Activated T-cell treated with anti-CD3 and anti-CD28 coated beads, Interleukin-2, amount 50 U/mL, for 72 hours (primary cell): ENCODE measurements at regions not wholly inside any gene's neighbourhood (a gene's known extent, or its start where the extent isn't known, plus 50 kb on each side); places are given as distances from the start of the nearest gene placed in this dataset.

Experiments used
- ATAC-seq, 2 donors: fragments of 150-1000 bp; cut with Tn5 transposase; replicated peaks in 1 of 2; 2 replicates each; pipeline ENCODE4 v1.10.0; 2021; ENCODE audit warnings: moderate library complexity in 2 of 2, mild to moderate bottlenecking in 1 of 2
- DNase-seq, 2 donors: peaks; one replicate each; pipeline ENCODE4 v3.0.0; 2021 to 2022; ENCODE audit warnings: mixed read lengths in 1 of 2
- H3K27ac Mint-ChIP-seq: one replicate; pipeline ENCODE4 v1.8.0; 2022; ENCODE audit warnings: mild to moderate bottlenecking, moderate library complexity, mixed read lengths
- H3K27me3 Mint-ChIP-seq: one replicate; pipeline ENCODE4 v1.8.0; 2022; ENCODE audit warnings: low read depth, mixed read lengths
- H3K36me3 Mint-ChIP-seq, 2 donors: one replicate each; pipeline ENCODE4 v1.8.0; 2022; ENCODE audit warnings: mixed read lengths in 2 of 2, mild to moderate bottlenecking in 1 of 2; ENCODE audit not compliant: insufficient read depth in 2 of 2
- H3K4me1 Mint-ChIP-seq: one replicate; pipeline ENCODE4 v1.8.0; 2022; ENCODE audit warnings: low read depth, mixed read lengths
- H3K4me3 Mint-ChIP-seq, 2 donors: one replicate each; pipeline ENCODE4 v1.8.0; 2022; ENCODE audit warnings: mild to moderate bottlenecking in 2 of 2, mixed read lengths in 2 of 2, moderate library complexity in 2 of 2
- H3K9me3 Mint-ChIP-seq, 2 donors: one replicate each; pipeline ENCODE4 v1.8.0; 2022; ENCODE audit warnings: mixed read lengths in 2 of 2

- Mint-ChIP-seq H3K27ac (no peak overlapping the region), H3K36me3 (peaks cover 19 to 27% of the 10 kb centered on the region in 2 donors), H3K4me1 (no peaks in the 10 kb centered on the region), H3K9me3 (peaks cover 18 to 19% of the 10 kb centered on the region in 2 donors), H3K27me3 (no peaks in the 10 kb centered on the region), H3K4me3 (no peak overlapping the region)
- no peak for ATAC-seq
- DNase-seq = no peak
These were observed 500.5 kb downstream of the TMEM232 start for GRCh38 chr5:110225949-110226348.

- H3K27ac Mint-ChIP-seq = no peak overlapping the region
- no peak for DNase-seq
- H3K4me1 Mint-ChIP-seq = no peaks in the 10 kb centered on the region
- no peak overlapping the region for H3K4me3 Mint-ChIP-seq
- no peak for ATAC-seq
- H3K36me3 Mint-ChIP-seq = no peaks in the 10 kb centered on the region
- H3K9me3 Mint-ChIP-seq = peaks cover 0 to 1% of the 10 kb centered on the region in 2 donors
- H3K27me3 Mint-ChIP-seq = no peaks in the 10 kb centered on the region
These were observed 486.7 kb downstream of the TMEM232 start for GRCh38 chr5:110239786-110240185.

- Mint-ChIP-seq H3K27me3 (no peaks in the 10 kb centered on the region), H3K4me1 (no peaks in the 10 kb centered on the region), H3K4me3 (no peak overlapping the region), H3K36me3 (no peaks in the 10 kb centered on the region), H3K27ac (no peak overlapping the region), H3K9me3 (peaks cover 0 to 1% of the 10 kb centered on the region in 2 donors)
- ATAC-seq (no peak), DNase-seq (no peak)
These were observed 483.5 kb downstream of the TMEM232 start for GRCh38 chr5:110242950-110243349.

- ATAC-seq (no peak), DNase-seq (no peak)
- H3K36me3 Mint-ChIP-seq = no peaks in the 10 kb centered on the region
- H3K9me3 Mint-ChIP-seq = no peaks in the 10 kb centered on the region
- H3K27ac Mint-ChIP-seq = no peak overlapping the region
- no peak overlapping the region for H3K4me3 Mint-ChIP-seq
- H3K4me1 Mint-ChIP-seq = no peaks in the 10 kb centered on the region
- H3K27me3 Mint-ChIP-seq = peaks cover 6% of the 10 kb centered on the region
These were observed 477.6 kb downstream of the TMEM232 start for GRCh38 chr5:110248921-110249320.

- ATAC-seq (no peak), DNase-seq (no peak)
- Mint-ChIP-seq H3K27ac (no peak overlapping the region), H3K4me3 (no peak overlapping the region), H3K27me3 (peaks cover 6% of the 10 kb centered on the region), H3K4me1 (no peaks in the 10 kb centered on the region), H3K36me3 (no peaks in the 10 kb centered on the region), H3K9me3 (no peaks in the 10 kb centered on the region)
These were observed 476.1 kb downstream of the TMEM232 start for GRCh38 chr5:110250355-110250754.

- DNase-seq = no peak
- no peak overlapping the region for H3K4me3 Mint-ChIP-seq
- H3K27ac Mint-ChIP-seq = no peak overlapping the region
- H3K36me3 Mint-ChIP-seq = no peaks in the 10 kb centered on the region
- no peaks in the 10 kb centered on the region for H3K9me3 Mint-ChIP-seq
- no peak for ATAC-seq
- peaks cover 6% of the 10 kb centered on the region for H3K27me3 Mint-ChIP-seq
- no peaks in the 10 kb centered on the region for H3K4me1 Mint-ChIP-seq
These were observed 475.7 kb downstream of the TMEM232 start for GRCh38 chr5:110250755-110251154.

GRCh38 chr5:110251366-110251765 lies 475.1 kb downstream of the TMEM232 start:
- Mint-ChIP-seq H3K36me3 (no peaks in the 10 kb centered on the region), H3K27me3 (peaks cover 6% of the 10 kb centered on the region), H3K4me1 (no peaks in the 10 kb centered on the region), H3K4me3 (no peak overlapping the region), H3K27ac (no peak overlapping the region), H3K9me3 (no peaks in the 10 kb centered on the region)
- DNase-seq = no peak
- no peak for ATAC-seq

GRCh38 chr5:110255194-110255593 lies 471.3 kb downstream of the TMEM232 start:
- no peaks in the 10 kb centered on the region for H3K9me3 Mint-ChIP-seq
- H3K4me3 Mint-ChIP-seq = no peak overlapping the region
- no peak overlapping the region for H3K27ac Mint-ChIP-seq
- peaks cover 6% of the 10 kb centered on the region for H3K27me3 Mint-ChIP-seq
- DNase-seq (no peak), ATAC-seq (no peak)
- no peaks in the 10 kb centered on the region for H3K36me3 Mint-ChIP-seq
- no peaks in the 10 kb centered on the region for H3K4me1 Mint-ChIP-seq

- H3K9me3 Mint-ChIP-seq = no peaks in the 10 kb centered on the region
- no peak overlapping the region for H3K4me3 Mint-ChIP-seq
- no peaks in the 10 kb centered on the region for H3K4me1 Mint-ChIP-seq
- ATAC-seq = no peak
- DNase-seq = no peak
- peaks cover 6% of the 10 kb centered on the region for H3K27me3 Mint-ChIP-seq
- no peaks in the 10 kb centered on the region for H3K36me3 Mint-ChIP-seq
- H3K27ac Mint-ChIP-seq = no peak overlapping the region
These were observed 470.2 kb downstream of the TMEM232 start for GRCh38 chr5:110256298-110256697.

GRCh38 chr5:110257971-110258370 lies 468.5 kb downstream of the TMEM232 start:
- DNase-seq (no peak), ATAC-seq (no peak)
- Mint-ChIP-seq H3K9me3 (no peaks in the 10 kb centered on the region), H3K4me3 (no peak overlapping the region), H3K27ac (no peak overlapping the region), H3K36me3 (no peaks in the 10 kb centered on the region), H3K4me1 (no peaks in the 10 kb centered on the region), H3K27me3 (no peaks in the 10 kb centered on the region)

- no peak overlapping the region for H3K4me3 Mint-ChIP-seq
These were observed 467.8 kb downstream of the TMEM232 start for GRCh38 chr5:110258460-110259216.

GRCh38 chr5:110262749-110263148 lies 463.7 kb downstream of the TMEM232 start:
- H3K27me3 Mint-ChIP-seq = no peaks in the 10 kb centered on the region
- DNase-seq (no peak), ATAC-seq (no peak)
- H3K27ac Mint-ChIP-seq = no peak overlapping the region
- H3K4me1 Mint-ChIP-seq = no peaks in the 10 kb centered on the region
- no peak overlapping the region for H3K4me3 Mint-ChIP-seq
- H3K36me3 Mint-ChIP-seq = no peaks in the 10 kb centered on the region
- H3K9me3 Mint-ChIP-seq = peaks cover 2% of the 10 kb centered on the region in 2 donors

More at GRCh38 chr5:110258460-110259216, 467.8 kb downstream of the TMEM232 start:
- Mint-ChIP-seq H3K9me3 (peaks cover 0 to 2% of the 10 kb centered on the region in 2 donors), H3K36me3 (no peaks in the 10 kb centered on the region), H3K27ac (no peak overlapping the region), H3K4me1 (no peaks in the 10 kb centered on the region), H3K27me3 (no peaks in the 10 kb centered on the region)
- ATAC-seq (peak; percentile 27 to 42), DNase-seq (no peak)

- no peaks in the 10 kb centered on the region for H3K36me3 Mint-ChIP-seq
These were observed 461.8 kb downstream of the TMEM232 start for GRCh38 chr5:110264661-110265060.

GRCh38 chr5:110265162-110265561 lies 461.3 kb downstream of the TMEM232 start:
- H3K4me3 Mint-ChIP-seq = no peak overlapping the region
- H3K27ac Mint-ChIP-seq = no peak overlapping the region
- peaks cover 2% of the 10 kb centered on the region in 2 donors for H3K9me3 Mint-ChIP-seq
- ATAC-seq = no peak
- DNase-seq = no peak
- no peaks in the 10 kb centered on the region for H3K36me3 Mint-ChIP-seq
- H3K27me3 Mint-ChIP-seq = no peaks in the 10 kb centered on the region
- H3K4me1 Mint-ChIP-seq = peaks cover 9% of the 10 kb centered on the region

More at GRCh38 chr5:110264661-110265060, 461.8 kb downstream of the TMEM232 start:
- Mint-ChIP-seq H3K9me3 (peaks cover 2% of the 10 kb centered on the region in 2 donors), H3K27ac (no peak overlapping the region), H3K27me3 (no peaks in the 10 kb centered on the region), H3K4me3 (no peak overlapping the region), H3K4me1 (peaks cover 6% of the 10 kb centered on the region)
- ATAC-seq = no peak
- DNase-seq = no peak
